GM18511 (cell line): ENCODE measurements at regions not wholly inside any gene's neighbourhood (a gene's known extent, or its start where the extent isn't known, plus 50 kb on each side); places are given as distances from the start of the nearest gene placed in this dataset.
A peak's percentile ranks its signal among the peaks of the same experiment; 100 is the strongest.
"Not testable (repeated sequence)": the region's sequence is repeated elsewhere in the genome, so short reads cannot be mapped to it uniquely, and the experiment has no call there.

ENCODE experiments used
- ATAC-seq: cut with Tn5 transposase; IDR thresholded peaks from one replicate; pipeline ENCODE4 v1.9.1; 2021; ENCODE audit warnings: mild to moderate bottlenecking, moderate library complexity; ENCODE audit not compliant: unreplicated experiment

- ATAC-seq, result no peak
Measured at GRCh38 chr12:31822761-31823160, 93.9 kb upstream of the AMN1 start.

DNA sequence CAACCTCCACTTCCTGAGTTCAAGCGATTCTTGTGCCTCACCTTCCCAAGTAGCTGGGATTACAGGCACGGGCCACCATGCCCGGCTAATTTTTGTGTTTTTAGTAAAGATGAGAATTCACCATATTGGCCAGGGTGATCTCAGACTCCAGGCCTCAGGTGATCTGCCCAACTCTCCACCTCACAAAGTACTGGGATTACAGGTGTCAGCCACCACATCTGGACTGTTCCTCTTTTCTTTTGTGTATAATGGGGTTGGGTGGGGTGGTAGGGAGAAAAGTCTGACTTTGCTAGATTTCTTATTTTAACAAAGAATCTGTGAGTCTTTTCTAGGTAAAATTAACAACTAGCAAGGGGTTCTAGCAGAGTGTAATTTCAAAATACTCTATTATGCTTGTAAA lies 92.7 kb upstream of the AMN1 start:
- no peak for ATAC-seq

DNA sequence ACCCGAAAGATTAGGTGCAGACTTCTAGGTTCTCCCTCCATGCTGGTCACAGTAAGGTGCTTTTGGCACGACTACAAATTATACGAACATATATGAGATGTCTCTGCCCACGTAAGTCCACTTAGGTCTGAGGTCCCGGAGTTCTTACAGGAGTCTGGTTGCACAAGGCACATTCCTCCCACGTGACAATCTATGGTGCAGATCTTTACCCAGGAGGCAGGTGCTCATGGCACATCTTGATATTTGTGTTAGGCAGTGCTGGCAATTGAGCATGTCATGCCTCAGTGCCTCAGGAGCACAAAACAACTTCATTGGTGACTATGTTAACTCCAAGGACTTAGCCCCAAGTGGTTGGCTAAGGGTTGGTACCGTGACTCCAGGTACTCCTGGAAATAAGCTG lies 92.0 kb upstream of the AMN1 start:
- no peak for ATAC-seq

DNA sequence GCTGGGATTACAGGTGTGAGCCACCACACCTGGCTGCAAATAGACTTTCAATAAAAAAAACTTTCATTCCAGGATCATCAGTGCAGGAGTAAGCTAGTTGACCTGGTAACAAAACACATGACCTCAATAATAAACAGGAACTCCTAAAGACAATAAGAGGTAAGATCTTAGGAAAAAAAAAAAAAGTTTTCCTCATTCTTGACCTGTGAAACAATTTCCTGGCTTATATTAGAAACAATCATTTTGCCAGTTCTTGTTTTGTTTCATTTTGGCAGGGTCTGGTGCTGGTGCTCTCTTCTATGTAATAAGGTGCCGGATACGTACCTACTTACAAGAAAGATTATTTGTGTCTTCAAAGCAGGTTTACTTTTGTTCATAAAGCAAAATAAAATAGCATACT lies 90.6 kb upstream of the AMN1 start:
- no peak for ATAC-seq

DNA sequence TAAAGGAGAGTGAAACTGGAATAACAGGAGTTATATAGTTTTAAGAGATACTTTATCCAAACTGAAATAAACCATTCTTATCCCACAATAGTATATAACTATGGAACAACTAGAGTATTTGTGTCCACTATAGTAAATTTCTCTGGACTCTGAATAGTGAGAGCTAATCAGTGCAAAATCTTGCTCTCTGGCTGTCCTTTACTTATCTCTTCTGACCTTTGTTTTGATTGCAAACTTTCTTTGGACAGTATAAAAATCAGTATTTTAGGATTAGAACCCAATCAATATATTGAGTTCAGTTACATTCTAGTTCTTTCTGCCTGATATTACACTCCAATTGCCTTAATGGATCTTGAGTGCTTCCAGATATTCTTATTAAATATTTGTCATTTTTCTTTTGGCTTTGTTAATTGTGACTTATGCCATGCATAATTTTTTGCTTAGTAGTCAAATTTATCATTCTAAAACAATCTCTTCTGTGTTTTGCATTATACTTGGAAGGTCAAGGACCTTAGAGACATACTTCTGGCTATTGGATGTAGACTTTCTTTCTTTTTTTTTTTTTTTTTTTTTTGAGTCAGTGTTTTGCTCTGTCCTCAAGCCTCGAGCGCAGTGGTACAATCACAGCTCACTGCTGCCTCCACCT lies 89.9 kb upstream of the AMN1 start:
- ATAC-seq, result no peak

DNA sequence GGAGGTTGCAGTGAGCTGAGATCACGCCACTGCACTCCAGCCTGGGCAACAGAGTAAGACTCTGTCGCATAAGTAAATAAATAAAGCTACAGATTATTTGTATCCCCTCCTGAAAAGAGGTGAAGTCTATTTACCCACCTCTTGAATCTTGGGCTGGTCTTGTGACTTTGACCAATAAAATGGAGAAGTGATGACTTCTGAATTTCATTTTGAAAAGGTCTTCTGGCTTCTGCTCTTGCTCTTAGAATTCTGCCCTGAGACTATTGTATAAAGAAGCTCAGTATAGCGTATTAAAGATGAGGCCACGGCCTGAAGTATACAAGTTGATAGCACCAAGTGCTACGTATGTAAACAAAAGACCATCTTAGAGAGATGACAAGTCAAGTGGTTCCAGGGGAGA lies 88.3 kb upstream of the AMN1 start:
- no peak for ATAC-seq

DNA sequence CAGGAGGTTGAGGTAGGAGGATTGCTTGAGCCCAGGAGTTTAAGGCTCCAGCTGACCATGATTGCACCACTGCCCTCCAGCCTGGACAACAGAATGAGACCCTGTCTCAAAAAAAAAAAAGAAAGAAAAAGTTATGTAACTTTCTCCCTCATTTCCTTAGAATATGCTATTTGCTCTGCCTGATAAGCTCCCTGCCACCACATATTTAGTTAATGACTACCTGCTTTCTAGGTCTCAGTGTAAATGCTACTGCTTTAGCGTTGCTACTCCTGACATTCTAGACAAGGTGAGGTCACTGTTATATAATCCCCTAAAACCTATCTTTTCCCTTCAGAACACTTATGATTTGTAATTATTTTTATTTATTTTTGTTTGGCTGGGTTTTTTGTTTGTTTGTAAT lies 86.3 kb upstream of the AMN1 start:
- ATAC-seq, result no peak

- ATAC-seq, result no peak
Measured at GRCh38 chr12:31813305-31813704, 84.5 kb upstream of the AMN1 start.

GRCh38 chr12:31807773-31808097 lies 78.9 kb upstream of the AMN1 start:
- no peak for ATAC-seq

GRCh38 chr12:31807081-31807772 lies 78.4 kb upstream of the AMN1 start:
- ATAC-seq, result not testable (repeated sequence)

DNA sequence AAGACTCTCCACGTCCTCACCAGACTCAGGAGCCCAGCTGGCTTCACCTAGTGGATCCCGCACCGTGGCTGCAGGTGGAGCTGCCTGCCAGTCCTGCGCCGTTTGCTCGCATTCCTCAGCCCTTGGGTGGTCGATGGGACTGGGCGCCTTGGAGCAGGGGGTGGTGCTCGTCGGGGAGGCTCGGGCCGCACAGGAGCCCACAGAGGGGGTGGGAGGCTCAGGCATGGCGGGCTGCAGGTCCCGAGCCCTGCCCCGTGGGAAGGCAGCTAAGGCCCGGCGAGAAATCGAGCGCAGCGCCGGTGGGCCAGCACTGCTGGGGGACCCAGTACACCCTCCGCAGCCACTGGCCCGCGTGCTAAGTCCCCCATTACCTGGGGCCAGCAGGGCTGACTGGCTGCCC lies 76.9 kb upstream of the AMN1 start:
- ATAC-seq, result not testable (repeated sequence)

- ATAC-seq, result not testable (repeated sequence)
Measured at GRCh38 chr12:31804707-31805106, 75.9 kb upstream of the AMN1 start.

DNA sequence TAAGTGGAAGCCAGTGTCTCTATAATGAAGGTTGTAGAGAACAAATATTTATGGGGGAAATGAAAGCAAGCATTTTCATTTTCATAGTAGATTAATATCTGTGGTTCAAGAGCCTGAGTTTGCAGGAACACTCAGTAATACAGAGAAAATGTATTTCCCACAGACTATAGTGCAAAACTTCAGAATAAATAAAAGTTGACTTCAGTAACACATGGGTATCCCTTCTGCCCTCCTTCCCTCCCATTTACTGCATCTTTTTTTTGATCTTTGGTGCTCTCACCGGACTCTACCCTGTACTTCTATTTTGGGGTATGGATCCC lies 75.3 kb upstream of the AMN1 start:
- peak; percentile 40 for ATAC-seq

DNA sequence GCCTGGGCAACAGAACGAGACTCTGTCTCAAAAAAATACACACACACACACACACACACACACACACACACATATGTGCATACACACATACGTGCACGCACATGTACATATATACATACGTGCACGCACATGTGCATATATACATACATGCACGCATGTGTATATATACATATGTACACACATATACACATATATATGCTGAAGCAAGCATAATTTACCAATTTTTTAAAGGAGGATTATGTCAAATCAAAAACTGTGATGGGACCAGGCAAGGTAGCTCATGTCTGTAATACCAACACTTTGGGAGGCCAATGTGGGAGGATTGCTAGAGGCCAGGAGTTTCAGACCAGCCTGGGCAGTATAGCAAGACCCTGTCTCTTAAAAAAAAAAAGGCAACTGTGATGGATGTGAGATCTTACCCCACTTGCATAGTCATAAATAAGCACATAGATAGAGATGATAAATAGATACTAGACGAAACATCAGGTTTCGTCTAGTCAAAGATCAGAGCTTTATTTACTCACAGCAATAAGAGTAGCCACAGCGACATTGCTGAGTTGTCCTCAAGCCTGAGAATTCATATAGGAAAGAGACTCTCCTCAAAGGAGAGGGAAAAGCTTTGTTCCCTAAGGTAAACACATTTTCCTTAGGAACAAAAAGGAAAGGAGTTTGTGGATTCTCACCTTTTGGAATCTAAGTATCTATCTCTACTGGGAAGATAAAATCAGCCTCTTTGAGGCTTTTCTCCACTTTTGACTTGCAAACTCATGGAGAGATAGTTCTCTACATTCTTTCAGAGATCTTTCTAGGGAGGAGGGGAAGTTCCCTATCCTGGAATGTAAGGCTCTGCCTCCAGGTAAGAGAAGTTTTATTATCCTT lies 74.7 kb upstream of the AMN1 start:
- no peak for ATAC-seq

DNA sequence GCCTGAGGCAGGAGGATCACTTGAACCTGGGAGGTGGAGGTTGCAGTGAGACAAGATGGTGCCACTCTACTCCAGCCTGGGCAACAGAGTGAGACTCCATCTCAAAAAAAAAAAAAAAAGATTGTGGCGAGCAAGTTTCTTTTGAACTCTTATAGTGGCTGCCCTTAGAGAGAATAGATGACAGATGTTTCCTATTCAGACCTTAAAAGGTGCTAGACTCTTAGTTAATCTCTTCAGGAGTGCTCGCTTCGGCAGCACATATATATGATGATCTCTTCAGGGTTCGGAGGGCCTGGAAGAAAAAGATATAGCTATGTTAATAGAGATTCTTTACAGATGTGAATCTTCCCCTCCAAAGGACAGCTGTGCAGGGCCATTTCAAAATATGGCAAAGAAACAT lies 73.1 kb upstream of the AMN1 start:
- no peak for ATAC-seq

- peak; percentile 72 for ATAC-seq
Measured at GRCh38 chr12:31797230-31797872, 68.5 kb upstream of the AMN1 start.

DNA sequence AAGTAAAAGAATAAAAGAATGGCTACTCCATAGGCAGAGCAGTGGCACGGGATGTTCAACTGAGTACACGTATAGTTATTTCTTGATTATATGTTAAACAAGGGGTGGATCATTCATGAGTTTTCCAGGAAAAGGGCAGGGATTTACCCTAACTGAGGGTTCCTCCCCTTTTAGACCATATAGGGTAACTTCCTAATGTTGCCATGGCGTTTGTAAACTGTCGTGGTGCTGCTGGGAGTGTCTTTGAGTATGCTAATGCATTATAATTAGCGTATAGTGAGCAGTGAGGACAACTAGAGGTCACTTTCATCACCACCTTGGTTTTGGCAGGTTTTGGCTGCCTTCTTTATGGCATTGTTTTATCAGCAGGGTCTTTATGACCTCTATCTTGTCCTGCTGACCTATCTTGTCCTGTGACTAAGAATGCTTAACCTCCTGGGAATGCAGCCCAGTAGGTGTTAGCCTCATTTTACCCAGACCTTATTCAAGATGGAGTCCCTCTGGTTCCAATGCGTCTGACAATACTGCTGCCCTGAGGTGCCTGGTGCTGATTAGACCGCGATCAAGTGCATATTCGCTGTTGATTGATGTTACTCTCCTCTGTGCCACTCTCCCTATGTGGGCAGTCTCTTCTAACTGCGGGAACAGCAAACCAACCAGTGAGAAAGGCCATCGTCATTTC lies 67.6 kb upstream of the AMN1 start:
- no peak for ATAC-seq

DNA sequence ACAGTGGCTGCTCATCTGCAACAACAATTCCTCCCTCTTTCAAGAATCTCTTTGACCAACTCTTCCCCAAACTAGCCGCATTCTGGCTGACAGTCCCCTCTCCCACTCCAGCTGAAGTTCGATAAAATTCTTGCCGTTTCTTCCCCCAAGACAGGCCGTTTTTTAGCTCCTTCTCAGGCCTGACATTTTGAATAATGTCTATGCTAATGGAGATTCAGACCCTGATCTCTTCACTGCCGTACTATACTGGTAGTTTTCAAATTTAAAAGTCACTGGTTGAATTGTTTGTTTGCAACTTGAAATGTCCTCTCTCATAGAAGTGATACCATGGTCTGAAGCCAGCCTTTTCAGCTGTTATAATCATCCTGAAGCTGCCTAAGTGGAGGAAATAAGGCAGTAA lies 65.9 kb upstream of the AMN1 start:
- no peak for ATAC-seq

DNA sequence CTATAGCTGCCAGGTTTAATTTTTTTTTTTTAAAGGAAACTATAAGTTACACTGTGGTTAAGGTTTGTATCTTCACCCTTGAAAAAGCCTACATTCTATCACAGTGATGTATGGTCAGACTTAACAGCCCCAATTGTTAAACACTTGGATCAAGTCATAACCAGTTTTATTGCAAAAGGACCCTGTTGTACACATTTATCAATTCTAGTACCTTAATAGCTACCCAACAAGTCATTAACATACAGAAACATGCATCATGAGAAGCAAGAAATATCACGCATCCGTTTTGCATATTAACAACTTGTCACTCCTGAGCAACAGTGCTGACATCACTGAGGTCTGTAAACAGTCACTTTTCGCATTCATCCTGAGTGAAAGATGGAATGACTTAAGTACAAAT lies 62.4 kb upstream of the AMN1 start:
- ATAC-seq, result not testable (repeated sequence)

GRCh38 chr12:31790759-31791158 lies 61.9 kb upstream of the AMN1 start:
- no peak for ATAC-seq

GRCh38 chr12:31785318-31785717 lies 56.5 kb upstream of the AMN1 start:
- no peak for ATAC-seq
